WTC11 (cell line): ENCODE measurements at regions not wholly inside any gene's neighbourhood (a gene's known extent, or its start where the extent isn't known, plus 50 kb on each side); places are given as distances from the start of the nearest gene placed in this dataset.

Experiments
- AFF4 ChIP-seq: sonication (generic); formaldehyde crosslinking; IDR thresholded peaks from 2 replicates; pipeline ENCODE4 v1.8.1; 2023; ENCODE audit warnings: mild to moderate bottlenecking, missing genetic modification reagents, borderline replicate concordance
- CTCF ChIP-seq: fragments of 200-600 bp; IDR thresholded peaks from 2 replicates; pipeline ENCODE4 v1.8.0; 2022; ENCODE audit warnings: antibody characterized with exemption
- ESRRA ChIP-seq: sonication (generic); formaldehyde crosslinking; IDR thresholded peaks from 2 replicates; pipeline ENCODE4 v1.8.1; 2022; ENCODE audit warnings: mild to moderate bottlenecking, missing genetic modification reagents, borderline replicate concordance
- FOXJ3 ChIP-seq: sonication (generic); formaldehyde crosslinking; IDR thresholded peaks from 2 replicates; pipeline ENCODE4 v1.9.0; 2021; ENCODE audit warnings: missing genetic modification reagents, mild to moderate bottlenecking, borderline replicate concordance
- NR2C2 ChIP-seq: sonication (generic); formaldehyde crosslinking; IDR thresholded peaks from 2 replicates; pipeline ENCODE4 v1.8.0; 2022; ENCODE audit warnings: mild to moderate bottlenecking, missing genetic modification reagents
- USF2 ChIP-seq: sonication (generic); formaldehyde crosslinking; IDR thresholded peaks from 2 replicates; pipeline ENCODE4 v1.8.1; 2023; ENCODE audit warnings: mild to moderate bottlenecking, missing genetic modification reagents, moderate library complexity
- TF ChIP-seq, protein P1 (sequence below): sonication (generic); formaldehyde crosslinking; IDR thresholded peaks from 2 replicates; pipeline ENCODE4 v1.8.1; 2022; ENCODE audit warnings: mild to moderate bottlenecking, moderate library complexity, missing genetic modification reagents
- TF ChIP-seq, protein P2 (sequence below): sonication (generic); formaldehyde crosslinking; IDR thresholded peaks from 2 replicates; pipeline ENCODE4 v1.8.0; 2023; ENCODE audit warnings: missing genetic modification reagents

DNA sequence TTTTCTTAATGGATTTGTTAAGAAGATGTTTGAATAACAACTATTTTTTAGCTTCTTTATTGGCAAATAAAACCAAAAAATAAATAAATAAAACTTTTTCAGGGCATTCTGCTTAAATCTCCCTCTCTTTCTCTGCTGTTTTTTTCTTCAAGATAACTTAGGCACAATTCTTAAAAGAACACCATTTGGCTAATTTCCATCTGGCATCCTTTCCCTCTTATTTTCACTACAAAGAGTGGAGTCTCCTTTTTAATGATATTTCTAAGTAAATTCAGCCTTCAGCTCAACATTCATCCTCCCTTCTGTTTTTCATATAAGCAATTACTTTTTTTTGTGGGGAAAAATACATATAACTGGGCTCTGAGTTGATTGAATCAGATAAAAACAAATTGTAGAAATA, 88.1 kb downstream of the PCDH7 start:
- no peak for TF ChIP-seq CTCF
- TF ChIP-seq NR2C2 (CRISPR knock-in tag), result no peak
- TF ChIP-seq AFF4, result no peak
- TF ChIP-seq, protein P1, sequence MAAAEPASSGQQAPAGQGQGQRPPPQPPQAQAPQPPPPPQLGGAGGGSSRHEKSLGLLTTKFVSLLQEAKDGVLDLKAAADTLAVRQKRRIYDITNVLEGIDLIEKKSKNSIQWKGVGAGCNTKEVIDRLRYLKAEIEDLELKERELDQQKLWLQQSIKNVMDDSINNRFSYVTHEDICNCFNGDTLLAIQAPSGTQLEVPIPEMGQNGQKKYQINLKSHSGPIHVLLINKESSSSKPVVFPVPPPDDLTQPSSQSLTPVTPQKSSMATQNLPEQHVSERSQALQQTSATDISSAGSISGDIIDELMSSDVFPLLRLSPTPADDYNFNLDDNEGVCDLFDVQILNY (CRISPR knock-in tag), result no peak
- TF ChIP-seq USF2, result no peak
- no peak for TF ChIP-seq FOXJ3 (CRISPR knock-in tag)
- TF ChIP-seq ESRRA (CRISPR knock-in tag), result no peak
- TF ChIP-seq, protein P2, sequence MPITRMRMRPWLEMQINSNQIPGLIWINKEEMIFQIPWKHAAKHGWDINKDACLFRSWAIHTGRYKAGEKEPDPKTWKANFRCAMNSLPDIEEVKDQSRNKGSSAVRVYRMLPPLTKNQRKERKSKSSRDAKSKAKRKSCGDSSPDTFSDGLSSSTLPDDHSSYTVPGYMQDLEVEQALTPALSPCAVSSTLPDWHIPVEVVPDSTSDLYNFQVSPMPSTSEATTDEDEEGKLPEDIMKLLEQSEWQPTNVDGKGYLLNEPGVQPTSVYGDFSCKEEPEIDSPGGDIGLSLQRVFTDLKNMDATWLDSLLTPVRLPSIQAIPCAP (CRISPR knock-in tag), result no peak
